PC-9 (cell line): ENCODE measurements at regions not wholly inside any gene's neighbourhood (a gene's known extent, or its start where the extent isn't known, plus 50 kb on each side); places are given as distances from the start of the nearest gene placed in this dataset.
A peak's percentile ranks its signal among the peaks of the same experiment; 100 is the strongest.

Experiments
- BruUV-seq: library from RNA; stranded (reverse); fragments of 400-500 nt; replicated peaks from 2 replicates; lab custom pipeline; 2021; lab: Mats Ljungman, UMichigan
- CTCF ChIA-PET: fragments of 300-600 bp; sonication (Branson Sonifier 250); formaldehyde crosslinking; loops from one replicate; lab custom pipeline; 2022; ENCODE audit warnings: antibody characterized with exemption; lab: Charles Lee
- POLR2A ChIA-PET: fragments of 300-600 bp; sonication (Branson Sonifier 250); formaldehyde crosslinking; loops from one replicate; lab custom pipeline; 2022; ENCODE audit warnings: antibody characterized with exemption; ENCODE audit not compliant: unreplicated experiment; lab: Charles Lee
- DNase-seq, 2 experiments: peaks; one replicate each; pipeline versions ENCODE4 v3.0.0 to v3.0.0-alpha.2; 2015 to 2022; ENCODE audit warnings: mixed read lengths in 1 of 2
- H2AFZ ChIP-seq: fragments of 200-600 bp; sonication (generic); 2 replicates; pipeline ENCODE4 v1.8.1; 2017; ENCODE audit warnings: antibody characterized with exemption
- H3F3A ChIP-seq: fragments of 200-600 bp; sonication (generic); 2 replicates; pipeline ENCODE4 v1.8.1; 2017; ENCODE audit warnings: antibody characterized with exemption, mild to moderate bottlenecking, low read depth; ENCODE audit not compliant: insufficient read depth
- H3K27ac ChIP-seq: fragments of 200-600 bp; sonication (generic); 2 replicates; pipeline ENCODE4 v1.6.1; 2016; ENCODE audit warnings: mixed run types
- H3K27me3 ChIP-seq: fragments of 200-600 bp; sonication (generic); 2 replicates; pipeline ENCODE4 v1.6.1; 2016; ENCODE audit warnings: low read depth, mixed run types; ENCODE audit not compliant: insufficient read depth
- H3K36me3 ChIP-seq: fragments of 200-600 bp; sonication (generic); 2 replicates; pipeline ENCODE4 v1.6.1; 2016; ENCODE audit warnings: low read depth, mixed run types
- H3K4me1 ChIP-seq: fragments of 200-600 bp; sonication (generic); replicated peaks from 2 replicates; pipeline ENCODE4 v1.6.1; 2016; ENCODE audit warnings: mixed run types; ENCODE audit not compliant: insufficient read depth
- H3K4me2 ChIP-seq: fragments of 200-600 bp; sonication (generic); 2 replicates; pipeline ENCODE4 v1.6.1; 2017; ENCODE audit warnings: mixed run types
- H3K4me3 ChIP-seq: fragments of 200-600 bp; sonication (generic); 2 replicates; pipeline ENCODE4 v1.6.1; 2016; ENCODE audit warnings: mixed run types
- H3K79me2 ChIP-seq: fragments of 200-600 bp; sonication (generic); 2 replicates; pipeline ENCODE4 v1.6.1; 2017; ENCODE audit warnings: low read depth, mixed run types
- H3K9me2 ChIP-seq: fragments of 200-600 bp; sonication (generic); 2 replicates; pipeline ENCODE4 v1.8.1; 2017; ENCODE audit warnings: mild to moderate bottlenecking; ENCODE audit not compliant: insufficient read depth
- H3K9me3 ChIP-seq: fragments of 200-600 bp; sonication (generic); 2 replicates; pipeline ENCODE4 v1.8.1; 2016; ENCODE audit warnings: low read depth; ENCODE audit not compliant: insufficient read depth
- H4K20me1 ChIP-seq: fragments of 200-600 bp; sonication (generic); 2 replicates; pipeline ENCODE4 v1.8.1; 2017; ENCODE audit not compliant: insufficient read depth
- CTCF ChIP-seq: fragments of 200-600 bp; sonication (generic); conservative IDR thresholded peaks from 2 replicates; pipeline ENCODE4 v1.6.1; 2017; ENCODE audit warnings: mixed run types, antibody characterized with exemption, mild to moderate bottlenecking, moderate library complexity
- EZH2 ChIP-seq: fragments of 200-600 bp; sonication (generic); IDR thresholded peaks from 2 replicates; pipeline ENCODE4 v1.8.0; 2017; ENCODE audit warnings: antibody characterized with exemption, low read depth
- intact Hi-C: fragments of 100-400 bp; cut with micrococcal nuclease; formaldehyde crosslinking; loops from one replicate; pipeline ENCODE4 v1.10.0; 2022; ENCODE audit not compliant: unreplicated experiment

- ChIA-PET CTCF (interaction anchor here (0.5 kb wide), 1 partner anchor 17 kb away, joined by 6 read pairs; no protein-coding TSS in a partner anchor), POLR2A (interaction anchor here (0.6 kb wide), 3 partner anchors 29 to 1032 kb away, joined by 3 to 10 read pairs (median 7); no protein-coding TSS in a partner anchor)
- Histone ChIP-seq H2AFZ (no peak overlapping the region), H3F3A (no peaks in the 10 kb centered on the region), H3K4me2 (no peak overlapping the region), H3K79me2 (no peaks in the 10 kb centered on the region), H3K4me1 (no peaks in the 10 kb centered on the region), H3K36me3 (no peaks in the 10 kb centered on the region), H3K9me2 (no peaks in the 10 kb centered on the region), H4K20me1 (no peaks in the 10 kb centered on the region), H3K4me3 (no peak overlapping the region), H3K9me3 (no peaks in the 10 kb centered on the region), H3K27me3 (0 out of 2 replicates have a peak, but pooled peaks cover 4% of the 10 kb centered on the region), H3K27ac (no peak overlapping the region)
- intact Hi-C loops: no loop called here
- no TSS peak for BruUV-seq
- peak in 1 of 2 experiments; percentile 25 for DNase-seq
- TF ChIP-seq EZH2: no peak
- no peak for TF ChIP-seq CTCF
Observed at GRCh38 chr10:14415676-14416307, 85.1 kb upstream of the FRMD4A start.

- Histone ChIP-seq H3K36me3 (no peaks in the 10 kb centered on the region), H2AFZ (no peak overlapping the region), H3K27ac (no peak overlapping the region), H3K4me1 (no peaks in the 10 kb centered on the region), H3K9me2 (no peaks in the 10 kb centered on the region), H3K9me3 (no peaks in the 10 kb centered on the region), H3K79me2 (no peaks in the 10 kb centered on the region), H3K4me3 (no peak overlapping the region), H4K20me1 (no peaks in the 10 kb centered on the region), H3K4me2 (no peak overlapping the region), H3K27me3 (peaks cover 12% of the 10 kb centered on the region; the same call in 1 of the 2 replicates), H3F3A (no peaks in the 10 kb centered on the region)
- ChIA-PET CTCF (interaction anchor here (0.5 kb wide), 1 partner anchor 16 kb away, joined by 6 read pairs; no protein-coding TSS in a partner anchor), POLR2A (no interaction called here)
- DNase-seq: no peak
- BruUV-seq: no TSS peak
- TF ChIP-seq EZH2 (no peak), CTCF (no peak)
- intact Hi-C loops: no loop called here
Observed at GRCh38 chr10:14414901-14415300, 84.2 kb upstream of the FRMD4A start.

GRCh38 chr10:14413523-14413922 lies 82.8 kb upstream of the FRMD4A start:
- Histone ChIP-seq H2AFZ (no peak overlapping the region), H3K27me3 (peaks cover 15% of the 10 kb centered on the region), H3K36me3 (no peaks in the 10 kb centered on the region), H3K9me3 (no peaks in the 10 kb centered on the region), H3F3A (no peaks in the 10 kb centered on the region), H3K79me2 (no peaks in the 10 kb centered on the region), H4K20me1 (no peaks in the 10 kb centered on the region), H3K9me2 (no peaks in the 10 kb centered on the region), H3K4me2 (no peak overlapping the region), H3K27ac (no peak overlapping the region), H3K4me1 (no peaks in the 10 kb centered on the region), H3K4me3 (no peak overlapping the region)
- no TSS peak for BruUV-seq
- POLR2A ChIA-PET: no interaction called here
- TF ChIP-seq EZH2 (no peak), CTCF (no peak)
- DNase-seq: no peak
- intact Hi-C loops: no loop called here
- CTCF ChIA-PET: no interaction called here
